ENCODE measurements at regions not wholly inside any gene's neighbourhood (a gene's known extent, or its start where the extent isn't known, plus 50 kb on each side); places are given as distances from the start of the nearest gene placed in this dataset.

GRCh38 chr16:27736431-27736830, 186.5 kb downstream of the KATNIP start:
- H3K4me3 ChIP-seq (ENCODE audit: low read depth, low read length), result no peak overlapping the region
- DNase-seq (ENCODE audit: low read depth), result no peak
- TF ChIP-seq CTCF (conservative IDR thresholded peaks at IDR 0.05; ENCODE audit: low read depth, low read length), result no peak

GRCh38 chr16:27737513-27737912, 187.6 kb downstream of the KATNIP start:
- no peak overlapping the region for H3K4me3 ChIP-seq (ENCODE audit: low read depth, low read length)
- no peak for TF ChIP-seq CTCF (conservative IDR thresholded peaks at IDR 0.05; ENCODE audit: low read depth, low read length)
- DNase-seq (ENCODE audit: low read depth), result no peak

Data from choroid plexus epithelial cell (primary cell).